Astrocyte (in vitro differentiated cells and primary cell): ENCODE measurements at regions not wholly inside any gene's neighbourhood (a gene's known extent, or its start where the extent isn't known, plus 50 kb on each side); places are given as distances from the start of the nearest gene placed in this dataset.

Experiments used
- EZH2 ChIP-seq: IDR thresholded peaks from 2 replicates; pipeline ENCODE4 v1.6.1; 2012; ENCODE audit warnings: mild to moderate bottlenecking, low read length, inconsistent platforms; ENCODE audit not compliant: insufficient read depth
- TF ChIP-seq, protein P1 (sequence below): IDR thresholded peaks from 2 replicates; pipeline ENCODE4 v1.5.1; 2011; ENCODE audit warnings: low read depth, mild to moderate bottlenecking, inconsistent platforms, low read length, moderate library complexity; ENCODE audit not compliant: insufficient read depth

DNA sequence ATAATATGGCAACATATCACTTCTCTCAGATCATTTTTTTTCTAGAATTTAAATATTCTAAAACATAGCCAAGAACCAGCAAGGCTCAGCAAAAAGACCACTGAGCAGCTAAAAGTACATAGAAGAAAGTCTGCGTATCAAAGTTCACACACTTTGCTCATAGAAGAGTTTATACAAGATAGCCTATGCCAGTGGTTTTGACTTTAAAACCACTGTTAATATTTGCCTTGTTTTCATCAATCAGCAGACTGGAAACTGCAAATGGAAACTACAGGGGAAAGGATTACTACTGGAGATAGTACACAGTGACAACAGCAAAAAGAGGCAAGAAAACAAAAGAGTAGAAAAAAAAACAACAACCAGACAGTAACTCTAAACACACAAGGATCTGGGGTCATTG lies 483.3 kb downstream of the ZSWIM6 start:
- TF ChIP-seq, protein P1, sequence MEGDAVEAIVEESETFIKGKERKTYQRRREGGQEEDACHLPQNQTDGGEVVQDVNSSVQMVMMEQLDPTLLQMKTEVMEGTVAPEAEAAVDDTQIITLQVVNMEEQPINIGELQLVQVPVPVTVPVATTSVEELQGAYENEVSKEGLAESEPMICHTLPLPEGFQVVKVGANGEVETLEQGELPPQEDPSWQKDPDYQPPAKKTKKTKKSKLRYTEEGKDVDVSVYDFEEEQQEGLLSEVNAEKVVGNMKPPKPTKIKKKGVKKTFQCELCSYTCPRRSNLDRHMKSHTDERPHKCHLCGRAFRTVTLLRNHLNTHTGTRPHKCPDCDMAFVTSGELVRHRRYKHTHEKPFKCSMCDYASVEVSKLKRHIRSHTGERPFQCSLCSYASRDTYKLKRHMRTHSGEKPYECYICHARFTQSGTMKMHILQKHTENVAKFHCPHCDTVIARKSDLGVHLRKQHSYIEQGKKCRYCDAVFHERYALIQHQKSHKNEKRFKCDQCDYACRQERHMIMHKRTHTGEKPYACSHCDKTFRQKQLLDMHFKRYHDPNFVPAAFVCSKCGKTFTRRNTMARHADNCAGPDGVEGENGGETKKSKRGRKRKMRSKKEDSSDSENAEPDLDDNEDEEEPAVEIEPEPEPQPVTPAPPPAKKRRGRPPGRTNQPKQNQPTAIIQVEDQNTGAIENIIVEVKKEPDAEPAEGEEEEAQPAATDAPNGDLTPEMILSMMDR: no peak
- TF ChIP-seq EZH2: no peak
